Naive thymus-derived CD4-positive, alpha-beta T cell (primary cell): ENCODE measurements at regions not wholly inside any gene's neighbourhood (a gene's known extent, or its start where the extent isn't known, plus 50 kb on each side); places are given as distances from the start of the nearest gene placed in this dataset.

Experiments
- ATAC-seq: fragments of 150-1000 bp; cut with Tn5 transposase; 2 replicates; pipeline ENCODE4 v1.10.0; 2021; ENCODE audit warnings: mild to moderate bottlenecking, moderate library complexity
- CTCF ChIA-PET: fragments of 350-600 bp; sonication (Branson Sonifier 250); formaldehyde crosslinking; loops from one replicate; lab custom pipeline; 2021; ENCODE audit warnings: antibody characterized with exemption; lab: Charles Lee
- POLR2A ChIA-PET: fragments of 350-600 bp; sonication (Branson Sonifier 250); formaldehyde crosslinking; loops from one replicate; lab custom pipeline; 2021; ENCODE audit warnings: antibody characterized with exemption, inconsistent platforms; lab: Charles Lee
- DNase-seq, 9 donors: peaks; one replicate each; pipeline versions ENCODE4 v3.0.0 to v3.0.0-alpha.2; 2020 to 2022; ENCODE audit warnings: mixed read lengths in 1 of 9
- H3K27ac ChIP-seq: one replicate; pipeline ENCODE4 v1.7.0; 2013; ENCODE audit warnings: mild to moderate bottlenecking, low read depth, low read length, moderate library complexity
- H3K27me3 ChIP-seq, 2 donors: one replicate each; pipeline ENCODE4 v1.7.0; 2013; ENCODE audit warnings: low read length in 2 of 2, mild to moderate bottlenecking in 2 of 2, moderate library complexity in 2 of 2; ENCODE audit not compliant: control insufficient read depth in 2 of 2, insufficient read depth in 2 of 2
- H3K36me3 ChIP-seq, 3 experiments: 1 replicate in 2 of 3; 2 replicates in 1 of 3; pipeline ENCODE4 v1.7.0; 2013; ENCODE audit warnings: low read length in 3 of 3, mild to moderate bottlenecking in 3 of 3, moderate library complexity in 1 of 3; ENCODE audit not compliant: insufficient read depth in 3 of 3, control insufficient read depth in 2 of 3
- H3K4me1 ChIP-seq, 2 donors: one replicate each; pipeline ENCODE4 v1.7.0; 2013; ENCODE audit warnings: low read length in 2 of 2, mild to moderate bottlenecking in 2 of 2, moderate library complexity in 1 of 2; ENCODE audit not compliant: control insufficient read depth in 2 of 2, insufficient read depth in 2 of 2
- H3K4me3 ChIP-seq: 2 replicates; pipeline ENCODE4 v1.7.0; 2013; ENCODE audit warnings: mild to moderate bottlenecking, low read length
- H3K9me3 ChIP-seq, 3 experiments: 1 replicate in 2 of 3; 2 replicates in 1 of 3; pipeline ENCODE4 v1.7.0; 2013; ENCODE audit warnings: low read length in 3 of 3; ENCODE audit not compliant: control insufficient read depth in 2 of 3
- H3K27ac Mint-ChIP-seq, 9 donors: one replicate each; pipeline ENCODE4 v1.8.0; 2020 to 2022; ENCODE audit warnings: mixed read lengths in 9 of 9, mild to moderate bottlenecking in 8 of 9, moderate library complexity in 5 of 9, inconsistent platforms in 2 of 9
- H3K27me3 Mint-ChIP-seq, 5 donors: one replicate each; pipeline ENCODE4 v1.8.0; 2021 to 2022; ENCODE audit warnings: mixed read lengths in 5 of 5, mild to moderate bottlenecking in 1 of 5
- H3K36me3 Mint-ChIP-seq, 5 donors: one replicate each; pipeline ENCODE4 v1.8.0; 2020 to 2022; ENCODE audit warnings: mixed read lengths in 5 of 5, mild to moderate bottlenecking in 3 of 5, inconsistent platforms in 1 of 5
- H3K4me1 Mint-ChIP-seq, 7 donors: one replicate each; pipeline ENCODE4 v1.8.0; 2020 to 2022; ENCODE audit warnings: mixed read lengths in 7 of 7, mild to moderate bottlenecking in 3 of 7, inconsistent platforms in 1 of 7
- H3K4me3 Mint-ChIP-seq, 10 donors: one replicate each; pipeline ENCODE4 v1.8.0; 2020 to 2022; ENCODE audit warnings: mild to moderate bottlenecking in 10 of 10, mixed read lengths in 10 of 10, moderate library complexity in 6 of 10, inconsistent platforms in 2 of 10
- H3K9me3 Mint-ChIP-seq, 11 donors: one replicate each; pipeline ENCODE4 v1.8.0; 2020 to 2022; ENCODE audit warnings: mixed read lengths in 11 of 11, mild to moderate bottlenecking in 4 of 11, inconsistent platforms in 1 of 11, moderate library complexity in 1 of 11
- intact Hi-C, 2 donors: fragments of 100-400 bp; cut with micrococcal nuclease; formaldehyde crosslinking; loops; one replicate each; pipeline ENCODE4 v1.15.1; 2023

DNA sequence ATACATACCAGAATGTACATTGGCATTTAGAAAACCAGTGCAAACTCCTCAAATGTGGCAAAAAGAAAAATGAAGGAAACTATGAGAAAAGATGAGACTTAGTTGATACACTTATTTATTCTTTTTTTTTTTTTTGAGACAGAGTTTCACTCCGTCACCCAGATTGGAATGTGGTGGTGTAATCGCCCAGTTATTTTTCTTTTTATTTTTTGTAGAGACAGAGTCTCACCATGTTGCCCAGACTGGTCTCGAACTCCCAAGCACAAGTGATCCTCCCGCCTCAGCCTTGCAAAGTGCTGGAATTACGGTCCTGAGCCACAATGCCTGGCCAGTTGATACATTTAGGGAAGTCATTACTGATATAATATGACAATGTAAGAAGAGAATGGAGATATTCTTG lies 274.2 kb upstream of the LRATD1 start:
- DNase-seq (no peak), ATAC-seq (no peak)
- no peaks in the 10 kb centered on the region for H3K27me3 Mint-ChIP-seq
- intact Hi-C loops, result no loop called here
- H3K27me3 ChIP-seq, result no peaks in the 10 kb centered on the region
- no peaks in the 10 kb centered on the region for H3K4me1 Mint-ChIP-seq
- no peaks in the 10 kb centered on the region for H3K36me3 Mint-ChIP-seq
- ChIA-PET CTCF (no interaction called here), POLR2A (no interaction called here)
- H3K9me3 Mint-ChIP-seq, result peaks cover 0 to 13% (median 7%) of the 10 kb centered on the region in 11 donors
- H3K4me3 ChIP-seq, result no peak overlapping the region
- no peaks in the 10 kb centered on the region for H3K9me3 ChIP-seq
- H3K4me1 ChIP-seq, result no peaks in the 10 kb centered on the region
- no peak overlapping the region for H3K27ac ChIP-seq
- no peak overlapping the region for H3K4me3 Mint-ChIP-seq
- no peak overlapping the region for H3K27ac Mint-ChIP-seq
- H3K36me3 ChIP-seq, result no peaks in the 10 kb centered on the region

DNA sequence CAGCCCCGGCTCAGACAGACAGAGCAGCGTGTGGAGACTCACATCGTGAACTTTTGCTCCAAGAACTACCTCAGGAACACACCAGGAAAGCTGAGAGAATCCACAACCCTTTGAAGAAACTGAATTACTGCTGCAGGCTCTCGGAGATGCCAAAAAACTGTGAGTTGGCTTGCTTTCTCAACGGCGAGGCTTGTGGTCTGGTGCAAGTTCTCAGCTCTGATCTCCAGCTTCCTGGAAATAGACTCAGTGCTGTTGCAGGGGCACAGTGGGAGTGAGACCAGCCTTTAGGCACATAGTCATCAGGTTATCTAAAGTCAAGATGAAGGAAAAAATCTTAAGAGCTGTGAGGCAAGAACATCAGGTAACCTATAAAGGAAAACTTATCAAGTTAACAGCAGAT lies 273.7 kb upstream of the LRATD1 start:
- H3K9me3 Mint-ChIP-seq, result peaks cover 0 to 14% (median 7%) of the 10 kb centered on the region in 11 donors
- H3K4me3 Mint-ChIP-seq, result no peak overlapping the region
- H3K27ac Mint-ChIP-seq, result no peak overlapping the region
- Histone ChIP-seq H3K4me3 (no peak overlapping the region), H3K9me3 (no peaks in the 10 kb centered on the region), H3K27ac (no peak overlapping the region), H3K27me3 (no peaks in the 10 kb centered on the region), H3K4me1 (no peaks in the 10 kb centered on the region), H3K36me3 (no peaks in the 10 kb centered on the region)
- ChIA-PET POLR2A (no interaction called here), CTCF (no interaction called here)
- no peaks in the 10 kb centered on the region for H3K36me3 Mint-ChIP-seq
- no peaks in the 10 kb centered on the region for H3K27me3 Mint-ChIP-seq
- H3K4me1 Mint-ChIP-seq, result no peaks in the 10 kb centered on the region
- no peak for ATAC-seq
- DNase-seq, result no peak
- intact Hi-C loops, result no loop called here

DNA sequence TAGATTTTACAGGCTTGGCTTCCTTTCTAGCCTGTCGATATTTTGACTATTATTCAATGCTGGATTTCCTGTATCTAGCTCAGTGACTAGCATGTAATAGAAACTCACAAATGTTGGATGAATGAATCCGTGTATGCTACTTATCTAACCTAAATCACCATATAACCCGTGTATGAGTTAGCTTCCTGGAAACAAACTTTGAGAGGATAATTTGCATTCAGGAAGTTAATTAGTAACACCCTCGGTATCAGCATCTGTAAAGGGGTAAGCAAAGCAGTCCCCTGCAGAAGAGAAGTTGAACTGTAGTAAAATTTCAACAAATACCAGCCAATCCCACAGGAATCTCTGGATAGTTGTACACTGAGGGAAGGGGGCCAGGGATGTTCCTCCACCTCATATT lies 269.4 kb upstream of the LRATD1 start:
- Mint-ChIP-seq H3K27ac (no peak overlapping the region), H3K36me3 (no peaks in the 10 kb centered on the region), H3K4me1 (no peaks in the 10 kb centered on the region), H3K27me3 (no peaks in the 10 kb centered on the region), H3K4me3 (no peak overlapping the region), H3K9me3 (peaks cover 0 to 12% (median 4%) of the 10 kb centered on the region in 11 donors)
- intact Hi-C loops, result no loop called here
- H3K9me3 ChIP-seq, result no peaks in the 10 kb centered on the region
- no peak overlapping the region for H3K27ac ChIP-seq
- no peak for DNase-seq
- H3K4me3 ChIP-seq, result no peak overlapping the region
- CTCF ChIA-PET, result no interaction called here
- H3K27me3 ChIP-seq, result no peaks in the 10 kb centered on the region
- H3K4me1 ChIP-seq, result no peaks in the 10 kb centered on the region
- POLR2A ChIA-PET, result no interaction called here
- ATAC-seq, result no peak
- no peaks in the 10 kb centered on the region for H3K36me3 ChIP-seq

DNA sequence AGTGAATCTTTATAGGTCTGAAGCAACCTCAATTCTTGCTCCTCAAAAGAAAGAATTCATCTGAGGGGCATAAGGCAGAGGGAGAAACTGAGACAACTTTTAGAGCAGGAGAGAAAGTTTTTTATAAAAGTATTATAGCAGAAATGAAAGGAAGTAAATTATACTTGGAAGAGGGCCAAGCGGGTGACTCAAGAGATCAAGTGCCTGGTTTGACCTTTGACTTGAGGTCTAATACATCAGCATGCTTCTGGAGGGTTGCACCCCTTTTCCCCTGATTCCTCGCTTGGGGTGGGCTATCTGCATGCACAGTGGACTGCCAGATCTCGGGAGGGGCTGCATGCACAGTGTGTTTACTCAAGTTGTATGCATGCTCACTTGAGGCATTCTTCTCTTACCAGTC lies 268.5 kb upstream of the LRATD1 start:
- intact Hi-C loops, result no loop called here
- H3K27ac Mint-ChIP-seq, result no peak overlapping the region
- Histone ChIP-seq H3K36me3 (no peaks in the 10 kb centered on the region), H3K27me3 (no peaks in the 10 kb centered on the region), H3K9me3 (no peaks in the 10 kb centered on the region), H3K4me1 (no peaks in the 10 kb centered on the region), H3K27ac (no peak overlapping the region), H3K4me3 (no peak overlapping the region)
- H3K4me3 Mint-ChIP-seq, result no peak overlapping the region
- CTCF ChIA-PET, result no interaction called here
- no peaks in the 10 kb centered on the region for H3K36me3 Mint-ChIP-seq
- no peaks in the 10 kb centered on the region for H3K4me1 Mint-ChIP-seq
- ATAC-seq, result no peak
- no peaks in the 10 kb centered on the region for H3K27me3 Mint-ChIP-seq
- POLR2A ChIA-PET, result no interaction called here
- H3K9me3 Mint-ChIP-seq, result peaks cover 0 to 12% (median 4%) of the 10 kb centered on the region in 11 donors
- DNase-seq, result no peak

DNA sequence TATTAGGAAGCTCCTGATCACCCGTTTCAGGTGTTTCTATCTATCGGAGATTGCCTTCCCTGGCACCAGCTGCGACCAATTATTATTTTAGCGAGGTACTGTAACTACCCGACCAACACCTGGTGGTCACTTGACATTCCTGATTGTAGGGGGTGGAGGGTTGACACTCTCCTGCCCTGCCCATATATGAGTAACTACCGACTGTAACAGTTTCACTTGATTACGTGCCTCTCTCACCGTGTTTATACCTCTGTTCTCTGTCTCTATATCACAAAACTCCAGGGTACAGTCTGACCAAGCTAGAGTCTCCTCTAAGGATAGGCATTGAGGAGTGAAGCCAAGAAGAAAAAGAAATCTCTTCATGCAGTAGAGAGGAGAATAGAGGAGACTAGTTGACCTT lies 268.0 kb upstream of the LRATD1 start:
- Mint-ChIP-seq H3K27ac (no peak overlapping the region), H3K9me3 (peaks cover 0 to 12% (median 4%) of the 10 kb centered on the region in 11 donors), H3K4me1 (no peaks in the 10 kb centered on the region), H3K27me3 (no peaks in the 10 kb centered on the region), H3K36me3 (no peaks in the 10 kb centered on the region), H3K4me3 (no peak overlapping the region)
- H3K27ac ChIP-seq, result no peak overlapping the region
- H3K27me3 ChIP-seq, result no peaks in the 10 kb centered on the region
- DNase-seq, result no peak
- no peaks in the 10 kb centered on the region for H3K4me1 ChIP-seq
- no peaks in the 10 kb centered on the region for H3K9me3 ChIP-seq
- POLR2A ChIA-PET, result no interaction called here
- no peaks in the 10 kb centered on the region for H3K36me3 ChIP-seq
- no peak overlapping the region for H3K4me3 ChIP-seq
- no peak for ATAC-seq
- CTCF ChIA-PET, result no interaction called here
- intact Hi-C loops, result no loop called here

DNA sequence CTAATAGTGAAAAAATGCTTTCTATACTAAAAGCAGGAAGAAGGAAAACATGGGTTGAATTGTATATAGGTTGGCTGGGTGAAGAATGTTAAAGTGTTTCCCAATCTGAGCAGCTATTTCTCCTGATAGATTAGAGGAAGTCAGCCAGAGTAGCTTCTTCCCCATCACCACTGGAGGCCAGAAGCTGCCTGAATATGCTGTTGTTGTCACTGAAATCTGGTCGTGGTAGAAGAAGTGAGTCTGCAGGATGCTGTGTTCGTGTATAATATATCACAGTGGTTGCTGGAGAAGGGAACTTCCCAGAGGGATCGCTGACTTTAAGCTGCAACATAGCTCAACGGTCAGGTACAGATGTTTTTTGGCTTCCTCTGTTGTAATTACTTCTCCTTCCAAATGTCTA lies 247.5 kb upstream of the LRATD1 start:
- H3K4me1 ChIP-seq, result no peaks in the 10 kb centered on the region
- H3K27ac Mint-ChIP-seq, result no peak overlapping the region

DNA sequence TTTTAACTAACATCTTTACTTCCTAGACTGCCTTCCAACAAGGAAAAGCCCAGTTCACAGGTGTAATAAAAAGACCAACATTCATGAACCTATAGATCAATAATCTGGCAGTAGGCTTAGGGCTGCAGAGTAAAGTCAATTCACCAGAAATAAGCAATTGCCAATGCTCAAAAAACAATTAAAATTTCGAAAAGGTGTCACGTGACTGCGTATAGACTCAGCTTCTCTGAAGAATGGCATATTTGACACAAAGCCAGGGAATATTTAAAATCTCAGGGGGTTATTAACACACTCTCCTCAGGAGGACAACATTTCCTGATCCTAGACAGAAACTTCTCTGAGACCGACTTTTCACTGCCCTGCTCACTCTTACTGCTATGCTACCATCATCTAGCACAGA lies 245.2 kb upstream of the LRATD1 start:
- no peak overlapping the region for H3K4me3 Mint-ChIP-seq
- no peak for ATAC-seq
- no peaks in the 10 kb centered on the region for H3K9me3 ChIP-seq
- H3K36me3 Mint-ChIP-seq, result no peaks in the 10 kb centered on the region
- no peaks in the 10 kb centered on the region for H3K36me3 ChIP-seq
- no peak overlapping the region for H3K27ac Mint-ChIP-seq
- no peaks in the 10 kb centered on the region for H3K27me3 ChIP-seq
- H3K4me3 ChIP-seq, result no peak overlapping the region
- H3K9me3 Mint-ChIP-seq, result peaks cover 0 to 3% (median 0%) of the 10 kb centered on the region in 11 donors
- POLR2A ChIA-PET, result no interaction called here
- no peaks in the 10 kb centered on the region for H3K4me1 ChIP-seq
- no peak overlapping the region for H3K27ac ChIP-seq
- CTCF ChIA-PET, result no interaction called here
- intact Hi-C loops, result no loop called here
- no peaks in the 10 kb centered on the region for H3K27me3 Mint-ChIP-seq
- no peak for DNase-seq
- H3K4me1 Mint-ChIP-seq, result no peaks in the 10 kb centered on the region

More for the DNA sequence above, 247.5 kb upstream of the LRATD1 start:
- POLR2A ChIA-PET, result no interaction called here
- H3K4me3 Mint-ChIP-seq, result no peak overlapping the region
- peaks cover 0 to 1% (median 0%) of the 10 kb centered on the region in 11 donors for H3K9me3 Mint-ChIP-seq
- no peaks in the 10 kb centered on the region for H3K27me3 Mint-ChIP-seq
- Histone ChIP-seq H3K27ac (no peak overlapping the region), H3K27me3 (no peaks in the 10 kb centered on the region), H3K4me3 (no peak overlapping the region), H3K9me3 (no peaks in the 10 kb centered on the region), H3K36me3 (no peaks in the 10 kb centered on the region)
- H3K36me3 Mint-ChIP-seq, result no peaks in the 10 kb centered on the region
- DNase-seq (no peak), ATAC-seq (no peak)
- CTCF ChIA-PET, result no interaction called here
- H3K4me1 Mint-ChIP-seq, result no peaks in the 10 kb centered on the region
- intact Hi-C loops, result no loop called here
